SK-N-SH (cell line): ENCODE measurements at regions not wholly inside any gene's neighbourhood (a gene's known extent, or its start where the extent isn't known, plus 50 kb on each side); places are given as distances from the start of the nearest gene placed in this dataset.

ENCODE experiments used
- CTCF ChIA-PET: fragments of 300-600, 350-600 bp; formaldehyde crosslinking; extraction: SDS; loops from one replicate; lab custom pipeline; 2021; lab: Yijun Ruan, JAX
- POLR2A ChIA-PET: fragments of 350-600 bp; sonication (Branson Sonifier 250); formaldehyde crosslinking; extraction: SDS; loops from one replicate; lab custom pipeline; 2020; ENCODE audit warnings: antibody characterized with exemption, inconsistent platforms; lab: Yijun Ruan, JAX
- DNase-seq: peaks from one replicate; pipeline ENCODE4 v3.0.0; 2012
- H2AFZ ChIP-seq: fragments of 200-600 bp; sonication (generic); 2 replicates; pipeline ENCODE4 v1.8.1; 2016; ENCODE audit warnings: antibody characterized with exemption, mild to moderate bottlenecking, low read depth
- H3F3A ChIP-seq: fragments of 200-600 bp; sonication (generic); replicated peaks from 2 replicates; pipeline ENCODE3; 2016; ENCODE audit warnings: antibody characterized with exemption, mild to moderate bottlenecking; ENCODE audit not compliant: insufficient read depth
- H3K27ac ChIP-seq, 2 experiments: fragments of 200-500 bp in 1 of 2; fragments of 200-600 bp in 1 of 2; sonication (Bioruptor generic) in 1 of 2; sonication (generic), shearing (Covaris generic) in 1 of 2; 2 replicates each; pipeline versions ENCODE4 v1.5.1 to v1.6.1; 2014 to 2016; ENCODE audit warnings: low read depth in 2 of 2, inconsistent platforms in 1 of 2, low read length in 1 of 2, mild to moderate bottlenecking in 1 of 2, mixed read lengths in 1 of 2
- H3K27me3 ChIP-seq: fragments of 200-600 bp; sonication (generic), shearing (Covaris generic); 2 replicates; pipeline ENCODE4 v1.6.1; 2016; ENCODE audit warnings: mixed run types; ENCODE audit not compliant: insufficient read depth
- H3K36me3 ChIP-seq, 2 experiments: fragments of 200-500 bp in 1 of 2; fragments of 200-600 bp in 1 of 2; sonication (Bioruptor generic) in 1 of 2; sonication (generic) in 1 of 2; replicated peaks in 1 of 2; 2 replicates each; pipeline versions ENCODE3 to v1.5.1; 2014 to 2016; ENCODE audit warnings: low read length in 1 of 2, mild to moderate bottlenecking in 1 of 2; ENCODE audit not compliant: insufficient read depth in 2 of 2, control insufficient read depth in 1 of 2
- H3K4me1 ChIP-seq, 2 experiments: fragments of 200-500 bp in 1 of 2; fragments of 200-600 bp in 1 of 2; sonication (Bioruptor generic) in 1 of 2; sonication (generic), shearing (Covaris generic) in 1 of 2; 2 replicates each; pipeline versions ENCODE4 v1.5.1 to v1.6.1; 2014 to 2016; ENCODE audit warnings: low read depth in 1 of 2, low read length in 1 of 2, mixed run types in 1 of 2; ENCODE audit not compliant: insufficient read depth in 2 of 2, control insufficient read depth in 1 of 2
- H3K4me2 ChIP-seq: fragments of 200-600 bp; sonication (generic), shearing (Covaris generic); 2 replicates; pipeline ENCODE4 v1.6.1; 2017; ENCODE audit warnings: mixed run types
- H3K4me3 ChIP-seq, 2 experiments: fragments of 200-500 bp in 1 of 2; fragments of 200-600 bp in 1 of 2; sonication (Bioruptor generic) in 1 of 2; sonication (generic), shearing (Covaris generic) in 1 of 2; 2 replicates each; pipeline versions ENCODE4 v1.5.1 to v1.8.1; 2014 to 2016; ENCODE audit warnings: low read depth in 2 of 2, inconsistent platforms in 1 of 2, low read length in 1 of 2, mild to moderate bottlenecking in 1 of 2, mixed read lengths in 1 of 2, moderate library complexity in 1 of 2
- H3K79me2 ChIP-seq: fragments of 200-600 bp; sonication (generic); 2 replicates; pipeline ENCODE4 v1.8.1; 2017; ENCODE audit warnings: mild to moderate bottlenecking; ENCODE audit not compliant: insufficient read depth
- H3K9ac ChIP-seq: fragments of 200-600 bp; sonication (generic); 2 replicates; pipeline ENCODE4 v1.6.1; 2017; ENCODE audit warnings: mixed run types
- H3K9me2 ChIP-seq: fragments of 200-600 bp; sonication (generic); 2 replicates; pipeline ENCODE4 v1.6.1; 2017; ENCODE audit warnings: mixed run types
- H3K9me3 ChIP-seq: fragments of 200-600 bp; sonication (generic); 2 replicates; pipeline ENCODE4 v1.6.1; 2017; ENCODE audit warnings: mixed run types, mild to moderate bottlenecking, moderate library complexity
- H4K20me1 ChIP-seq: fragments of 200-600 bp; sonication (generic); 2 replicates; pipeline ENCODE4 v1.6.1; 2017; ENCODE audit warnings: mild to moderate bottlenecking, mixed run types; ENCODE audit not compliant: insufficient read depth
- CHD2 ChIP-seq: fragments of 150-350 bp; IDR thresholded peaks from 2 replicates; pipeline ENCODE4 v1.6.1; 2018; ENCODE audit warnings: low read length; ENCODE audit not compliant: partially characterized antibody
- EP300 ChIP-seq, 2 experiments: IDR thresholded peaks; 2 replicates each; pipeline versions ENCODE4 v1.4.0 to v1.6.1; 2012; ENCODE audit warnings: borderline replicate concordance in 1 of 2, low read depth in 1 of 2, low read length in 1 of 2
- EZH2phosphoT487 ChIP-seq: fragments of 200-600 bp; sonication (generic); IDR thresholded peaks from 2 replicates; pipeline ENCODE4 v1.6.1; 2017; ENCODE audit warnings: low read depth, mixed run types, mild to moderate bottlenecking, antibody characterized with exemption, moderate library complexity, borderline replicate concordance
- FOSL2 ChIP-seq: IDR thresholded peaks from 2 replicates; pipeline ENCODE4 v1.4.0; 2012; ENCODE audit warnings: low read depth, mild to moderate bottlenecking, moderate library complexity, borderline replicate concordance
- FOXJ3 ChIP-seq: sonication (generic); formaldehyde crosslinking; IDR thresholded peaks from 2 replicates; pipeline ENCODE4 v1.5.1; 2020; ENCODE audit warnings: mild to moderate bottlenecking, missing genetic modification reagents
- FOXM1 ChIP-seq: IDR thresholded peaks from 2 replicates; pipeline ENCODE4 v1.4.0; 2012; ENCODE audit warnings: low read depth, mild to moderate bottlenecking
- GABPA ChIP-seq: IDR thresholded peaks from 2 replicates; pipeline ENCODE4 v1.4.0; 2012; ENCODE audit warnings: low read depth, mild to moderate bottlenecking
- JUND ChIP-seq: IDR thresholded peaks from 2 replicates; pipeline ENCODE4 v1.4.0; 2012
- MEF2A ChIP-seq: IDR thresholded peaks from 2 replicates; pipeline ENCODE4 v1.4.0; 2012; ENCODE audit warnings: low read depth, borderline replicate concordance
- MXI1 ChIP-seq: IDR thresholded peaks from 2 replicates; pipeline ENCODE4 v1.6.1; 2012; ENCODE audit warnings: mild to moderate bottlenecking, low read depth, low read length, improper control_type of control experiment
- NRF1 ChIP-seq: IDR thresholded peaks from 2 replicates; pipeline ENCODE4 v1.6.1; 2012; ENCODE audit warnings: low read depth, mild to moderate bottlenecking, low read length
- RXRA ChIP-seq: IDR thresholded peaks from 2 replicates; pipeline ENCODE4 v1.4.0; 2012; ENCODE audit warnings: low read depth, mild to moderate bottlenecking, borderline replicate concordance
- SMC3 ChIP-seq: IDR thresholded peaks from 2 replicates; pipeline ENCODE4 v1.6.1; 2012; ENCODE audit warnings: low read depth, low read length, improper control_type of control experiment
- TAF1 ChIP-seq: IDR thresholded peaks from 2 replicates; pipeline ENCODE4 v1.6.1; 2012; ENCODE audit warnings: low read depth, mild to moderate bottlenecking, low read length, moderate library complexity, borderline replicate concordance
- WGBS: methylation state at CpG from one replicate; pipeline ENCODE4 v1.1.6; 2017; ENCODE audit warnings: low lambda C conversion rate; 5-methylcytosine and 5-hydroxymethylcytosine counted together
- TF ChIP-seq, protein P1 (sequence below): IDR thresholded peaks from 2 replicates; pipeline ENCODE4 v1.4.0; 2012; ENCODE audit warnings: low read depth
- TF ChIP-seq, protein P2 (sequence below): IDR thresholded peaks from 2 replicates; pipeline ENCODE4; 2012
- TF ChIP-seq, protein P3 (sequence below): fragments of 150-350 bp; IDR thresholded peaks from 2 replicates; pipeline ENCODE4 v1.6.1; 2016; ENCODE audit warnings: mild to moderate bottlenecking, low read depth, low read length
- TF ChIP-seq, protein P4 (sequence below): IDR thresholded peaks from 2 replicates; pipeline ENCODE4 v1.6.1; 2012; ENCODE audit warnings: mild to moderate bottlenecking, low read depth, low read length, moderate library complexity
- TF ChIP-seq, protein P5 (sequence below): fragments of 150-350 bp; IDR thresholded peaks from 2 replicates; pipeline ENCODE4 v1.6.1; 2017; ENCODE audit warnings: antibody characterized with exemption, low read length, low read depth, borderline replicate concordance

DNA sequence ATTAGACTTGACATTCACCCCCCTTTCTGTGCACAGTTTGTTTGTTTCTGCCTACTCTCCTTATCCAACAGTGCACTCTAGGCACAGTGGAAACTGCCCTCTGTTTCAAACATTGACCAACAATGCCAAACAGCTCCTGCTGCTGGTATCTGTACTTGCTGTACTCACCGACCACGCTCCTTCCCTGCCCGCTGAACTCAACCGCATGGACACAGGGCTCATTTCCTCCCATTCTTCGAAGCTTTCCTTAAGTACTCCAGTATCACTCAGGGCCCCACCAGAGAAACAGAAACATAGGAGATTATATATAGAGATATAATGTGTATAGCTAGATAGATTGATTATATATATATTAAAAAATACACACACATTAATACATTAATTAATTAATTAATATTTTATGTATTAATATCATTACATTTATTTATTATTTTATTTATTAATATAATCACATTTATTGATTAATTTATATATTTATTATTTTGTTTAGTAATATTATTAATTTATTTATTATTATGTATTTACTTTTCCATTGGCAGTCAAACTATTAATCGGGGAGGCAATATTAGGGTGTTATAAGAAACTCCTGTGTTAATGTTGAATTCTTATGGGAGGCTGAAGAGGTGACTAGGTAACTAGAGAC is 1528.2 kb downstream of the EFNB2 start:
- TF ChIP-seq, protein P1, sequence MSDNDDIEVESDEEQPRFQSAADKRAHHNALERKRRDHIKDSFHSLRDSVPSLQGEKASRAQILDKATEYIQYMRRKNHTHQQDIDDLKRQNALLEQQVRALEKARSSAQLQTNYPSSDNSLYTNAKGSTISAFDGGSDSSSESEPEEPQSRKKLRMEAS, result no peak
- TF ChIP-seq, protein P2, sequence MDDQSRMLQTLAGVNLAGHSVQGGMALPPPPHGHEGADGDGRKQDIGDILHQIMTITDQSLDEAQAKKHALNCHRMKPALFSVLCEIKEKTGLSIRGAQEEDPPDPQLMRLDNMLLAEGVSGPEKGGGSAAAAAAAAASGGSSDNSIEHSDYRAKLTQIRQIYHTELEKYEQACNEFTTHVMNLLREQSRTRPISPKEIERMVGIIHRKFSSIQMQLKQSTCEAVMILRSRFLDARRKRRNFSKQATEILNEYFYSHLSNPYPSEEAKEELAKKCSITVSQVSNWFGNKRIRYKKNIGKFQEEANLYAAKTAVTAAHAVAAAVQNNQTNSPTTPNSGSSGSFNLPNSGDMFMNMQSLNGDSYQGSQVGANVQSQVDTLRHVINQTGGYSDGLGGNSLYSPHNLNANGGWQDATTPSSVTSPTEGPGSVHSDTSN, result no peak
- TF ChIP-seq MXI1 (no peak), CHD2 (no peak), EP300 (IDR thresholded peaks at IDR 0.05; ENCODE audit: borderline replicate concordance in 1 of 2, low read depth in 1 of 2, low read length in 1 of 2) (no peak), FOSL2 (no peak), GABPA (no peak), NRF1 (no peak), FOXM1 (no peak), EZH2phosphoT487 (no peak), JUND (no peak), SMC3 (no peak), TAF1 (no peak), MEF2A (no peak), FOXJ3 (no peak), RXRA (no peak)
- TF ChIP-seq, protein P3, sequence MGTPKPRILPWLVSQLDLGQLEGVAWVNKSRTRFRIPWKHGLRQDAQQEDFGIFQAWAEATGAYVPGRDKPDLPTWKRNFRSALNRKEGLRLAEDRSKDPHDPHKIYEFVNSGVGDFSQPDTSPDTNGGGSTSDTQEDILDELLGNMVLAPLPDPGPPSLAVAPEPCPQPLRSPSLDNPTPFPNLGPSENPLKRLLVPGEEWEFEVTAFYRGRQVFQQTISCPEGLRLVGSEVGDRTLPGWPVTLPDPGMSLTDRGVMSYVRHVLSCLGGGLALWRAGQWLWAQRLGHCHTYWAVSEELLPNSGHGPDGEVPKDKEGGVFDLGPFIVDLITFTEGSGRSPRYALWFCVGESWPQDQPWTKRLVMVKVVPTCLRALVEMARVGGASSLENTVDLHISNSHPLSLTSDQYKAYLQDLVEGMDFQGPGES, result no peak
- TF ChIP-seq, protein P4, sequence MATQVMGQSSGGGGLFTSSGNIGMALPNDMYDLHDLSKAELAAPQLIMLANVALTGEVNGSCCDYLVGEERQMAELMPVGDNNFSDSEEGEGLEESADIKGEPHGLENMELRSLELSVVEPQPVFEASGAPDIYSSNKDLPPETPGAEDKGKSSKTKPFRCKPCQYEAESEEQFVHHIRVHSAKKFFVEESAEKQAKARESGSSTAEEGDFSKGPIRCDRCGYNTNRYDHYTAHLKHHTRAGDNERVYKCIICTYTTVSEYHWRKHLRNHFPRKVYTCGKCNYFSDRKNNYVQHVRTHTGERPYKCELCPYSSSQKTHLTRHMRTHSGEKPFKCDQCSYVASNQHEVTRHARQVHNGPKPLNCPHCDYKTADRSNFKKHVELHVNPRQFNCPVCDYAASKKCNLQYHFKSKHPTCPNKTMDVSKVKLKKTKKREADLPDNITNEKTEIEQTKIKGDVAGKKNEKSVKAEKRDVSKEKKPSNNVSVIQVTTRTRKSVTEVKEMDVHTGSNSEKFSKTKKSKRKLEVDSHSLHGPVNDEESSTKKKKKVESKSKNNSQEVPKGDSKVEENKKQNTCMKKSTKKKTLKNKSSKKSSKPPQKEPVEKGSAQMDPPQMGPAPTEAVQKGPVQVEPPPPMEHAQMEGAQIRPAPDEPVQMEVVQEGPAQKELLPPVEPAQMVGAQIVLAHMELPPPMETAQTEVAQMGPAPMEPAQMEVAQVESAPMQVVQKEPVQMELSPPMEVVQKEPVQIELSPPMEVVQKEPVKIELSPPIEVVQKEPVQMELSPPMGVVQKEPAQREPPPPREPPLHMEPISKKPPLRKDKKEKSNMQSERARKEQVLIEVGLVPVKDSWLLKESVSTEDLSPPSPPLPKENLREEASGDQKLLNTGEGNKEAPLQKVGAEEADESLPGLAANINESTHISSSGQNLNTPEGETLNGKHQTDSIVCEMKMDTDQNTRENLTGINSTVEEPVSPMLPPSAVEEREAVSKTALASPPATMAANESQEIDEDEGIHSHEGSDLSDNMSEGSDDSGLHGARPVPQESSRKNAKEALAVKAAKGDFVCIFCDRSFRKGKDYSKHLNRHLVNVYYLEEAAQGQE, result no peak
- TF ChIP-seq, protein P5, sequence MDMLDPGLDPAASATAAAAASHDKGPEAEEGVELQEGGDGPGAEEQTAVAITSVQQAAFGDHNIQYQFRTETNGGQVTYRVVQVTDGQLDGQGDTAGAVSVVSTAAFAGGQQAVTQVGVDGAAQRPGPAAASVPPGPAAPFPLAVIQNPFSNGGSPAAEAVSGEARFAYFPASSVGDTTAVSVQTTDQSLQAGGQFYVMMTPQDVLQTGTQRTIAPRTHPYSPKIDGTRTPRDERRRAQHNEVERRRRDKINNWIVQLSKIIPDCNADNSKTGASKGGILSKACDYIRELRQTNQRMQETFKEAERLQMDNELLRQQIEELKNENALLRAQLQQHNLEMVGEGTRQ, result no peak
- 81% methylated on average over 6 of the region's 6 CpGs for WGBS
- Histone ChIP-seq H3K4me2 (no peak overlapping the region), H2AFZ (no peak overlapping the region), H3K9me2 (no peaks in the 10 kb centered on the region), H3K9me3 (no peaks in the 10 kb centered on the region), H3K27me3 (no peaks in the 10 kb centered on the region), H3K9ac (no peak overlapping the region), H3K4me1 (no peaks in the 10 kb centered on the region), H3F3A (no peaks in the 10 kb centered on the region), H3K4me3 (no peak overlapping the region), H4K20me1 (no peaks in the 10 kb centered on the region), H3K36me3 (no peaks in the 10 kb centered on the region), H3K79me2 (no peaks in the 10 kb centered on the region), H3K27ac (no peak overlapping the region)
- ChIA-PET CTCF (no interaction called here), POLR2A (no interaction called here)
- DNase-seq, result no peak
